Smooth muscle cell (in vitro differentiated cells): ENCODE measurements at regions not wholly inside any gene's neighbourhood (a gene's known extent, or its start where the extent isn't known, plus 50 kb on each side); places are given as distances from the start of the nearest gene placed in this dataset.

Source experiments
- DNase-seq: peaks from one replicate; lab custom pipeline; 2025; ENCODE audit not compliant: unreplicated experiment; lab: John Stamatoyannopoulos, UW
- H2AFZ ChIP-seq: fragments of 200-600 bp; sonication (generic); 2 replicates; pipeline ENCODE4 v1.6.0; 2016; ENCODE audit warnings: antibody characterized with exemption, low read depth, mild to moderate bottlenecking
- H3F3A ChIP-seq: fragments of 200-600 bp; sonication (generic); 2 replicates; pipeline ENCODE4 v1.6.0; 2017; ENCODE audit warnings: antibody characterized with exemption, low read depth
- H3K27ac ChIP-seq: fragments of 200-600 bp; sonication (generic); 2 replicates; pipeline ENCODE4 v1.5.1; 2016; ENCODE audit warnings: low read depth, mild to moderate bottlenecking
- H3K27me3 ChIP-seq: fragments of 200-600 bp; sonication (generic); 2 replicates; pipeline ENCODE4 v1.6.1; 2016; ENCODE audit warnings: low read depth, mild to moderate bottlenecking
- H3K36me3 ChIP-seq: fragments of 200-600 bp; sonication (generic); 2 replicates; pipeline ENCODE4 v1.5.1; 2016; ENCODE audit warnings: low read depth
- H3K4me1 ChIP-seq: fragments of 200-600 bp; sonication (generic); 2 replicates; pipeline ENCODE4 v1.5.1; 2016; ENCODE audit warnings: low read depth
- H3K4me2 ChIP-seq: fragments of 200-600 bp; sonication (generic); 2 replicates; pipeline ENCODE4 v1.6.0; 2016; ENCODE audit warnings: mild to moderate bottlenecking
- H3K4me3 ChIP-seq: fragments of 200-600 bp; sonication (generic); 2 replicates; pipeline ENCODE4 v1.5.1; 2016; ENCODE audit warnings: mild to moderate bottlenecking
- H3K79me2 ChIP-seq: fragments of 200-600 bp; sonication (generic); 2 replicates; pipeline ENCODE4 v1.6.0; 2016; ENCODE audit warnings: low read depth, mild to moderate bottlenecking
- H3K9ac ChIP-seq: fragments of 200-600 bp; sonication (generic); 2 replicates; pipeline ENCODE4 v1.6.0; 2016; ENCODE audit warnings: low read depth
- H3K9me3 ChIP-seq: fragments of 200-600 bp; sonication (generic); replicated peaks from 2 replicates; pipeline ENCODE4 v1.5.1; 2016; ENCODE audit warnings: low read depth
- H4K20me1 ChIP-seq: fragments of 200-600 bp; sonication (generic); 2 replicates; pipeline ENCODE4 v1.6.0; 2016; ENCODE audit warnings: low read depth
- WGBS: methylation state at CpG from one replicate; pipeline ENCODE4 v1.1.7; 2016; ENCODE audit warnings: low lambda C conversion rate; 5-methylcytosine and 5-hydroxymethylcytosine counted together
- TF ChIP-seq, protein P1 (sequence below): fragments of 200-600 bp; sonication (generic); IDR thresholded peaks from 2 replicates; pipeline ENCODE4 v1.5.1; 2017; ENCODE audit warnings: borderline replicate concordance, mild to moderate bottlenecking, antibody characterized with exemption; ENCODE audit not compliant: insufficient read depth, poor library complexity, severe bottlenecking

DNA sequence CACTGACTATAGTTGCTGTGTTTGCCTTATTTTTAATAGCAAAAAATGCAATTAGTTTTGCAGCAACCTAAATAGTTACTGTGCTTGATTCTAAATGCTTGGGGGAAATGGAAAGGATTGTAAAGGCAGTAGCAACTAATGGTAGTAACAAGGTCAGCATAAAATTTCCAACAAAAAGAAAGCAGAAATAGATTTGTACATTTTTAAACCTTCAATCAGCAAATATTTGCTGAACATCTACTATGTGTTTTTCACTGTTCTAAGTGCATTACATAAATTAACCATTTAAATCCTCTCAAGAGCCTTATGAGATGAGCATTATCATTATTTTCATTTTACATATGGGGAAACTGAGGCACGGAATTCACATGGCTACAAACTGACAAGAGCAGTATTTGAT is 308.0 kb upstream of the UBE2E3 start:
- H3K9me3 ChIP-seq = no peaks in the 10 kb centered on the region
- H3K9ac ChIP-seq = no peak overlapping the region
- H4K20me1 ChIP-seq = no peaks in the 10 kb centered on the region
- no peak for DNase-seq
- TF ChIP-seq, protein P1, sequence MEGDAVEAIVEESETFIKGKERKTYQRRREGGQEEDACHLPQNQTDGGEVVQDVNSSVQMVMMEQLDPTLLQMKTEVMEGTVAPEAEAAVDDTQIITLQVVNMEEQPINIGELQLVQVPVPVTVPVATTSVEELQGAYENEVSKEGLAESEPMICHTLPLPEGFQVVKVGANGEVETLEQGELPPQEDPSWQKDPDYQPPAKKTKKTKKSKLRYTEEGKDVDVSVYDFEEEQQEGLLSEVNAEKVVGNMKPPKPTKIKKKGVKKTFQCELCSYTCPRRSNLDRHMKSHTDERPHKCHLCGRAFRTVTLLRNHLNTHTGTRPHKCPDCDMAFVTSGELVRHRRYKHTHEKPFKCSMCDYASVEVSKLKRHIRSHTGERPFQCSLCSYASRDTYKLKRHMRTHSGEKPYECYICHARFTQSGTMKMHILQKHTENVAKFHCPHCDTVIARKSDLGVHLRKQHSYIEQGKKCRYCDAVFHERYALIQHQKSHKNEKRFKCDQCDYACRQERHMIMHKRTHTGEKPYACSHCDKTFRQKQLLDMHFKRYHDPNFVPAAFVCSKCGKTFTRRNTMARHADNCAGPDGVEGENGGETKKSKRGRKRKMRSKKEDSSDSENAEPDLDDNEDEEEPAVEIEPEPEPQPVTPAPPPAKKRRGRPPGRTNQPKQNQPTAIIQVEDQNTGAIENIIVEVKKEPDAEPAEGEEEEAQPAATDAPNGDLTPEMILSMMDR = no peak
- H3K4me1 ChIP-seq = no peaks in the 10 kb centered on the region
- H2AFZ ChIP-seq = no peak overlapping the region
- 84% methylated on average over 1 of the region's 1 CpG for WGBS
- H3F3A ChIP-seq = peaks cover 5% of the 10 kb centered on the region
- H3K4me2 ChIP-seq = no peak overlapping the region
- H3K79me2 ChIP-seq = no peaks in the 10 kb centered on the region
- no peak overlapping the region for H3K4me3 ChIP-seq
- H3K36me3 ChIP-seq = no peaks in the 10 kb centered on the region
- no peak overlapping the region for H3K27ac ChIP-seq
- H3K27me3 ChIP-seq = no peaks in the 10 kb centered on the region

DNA sequence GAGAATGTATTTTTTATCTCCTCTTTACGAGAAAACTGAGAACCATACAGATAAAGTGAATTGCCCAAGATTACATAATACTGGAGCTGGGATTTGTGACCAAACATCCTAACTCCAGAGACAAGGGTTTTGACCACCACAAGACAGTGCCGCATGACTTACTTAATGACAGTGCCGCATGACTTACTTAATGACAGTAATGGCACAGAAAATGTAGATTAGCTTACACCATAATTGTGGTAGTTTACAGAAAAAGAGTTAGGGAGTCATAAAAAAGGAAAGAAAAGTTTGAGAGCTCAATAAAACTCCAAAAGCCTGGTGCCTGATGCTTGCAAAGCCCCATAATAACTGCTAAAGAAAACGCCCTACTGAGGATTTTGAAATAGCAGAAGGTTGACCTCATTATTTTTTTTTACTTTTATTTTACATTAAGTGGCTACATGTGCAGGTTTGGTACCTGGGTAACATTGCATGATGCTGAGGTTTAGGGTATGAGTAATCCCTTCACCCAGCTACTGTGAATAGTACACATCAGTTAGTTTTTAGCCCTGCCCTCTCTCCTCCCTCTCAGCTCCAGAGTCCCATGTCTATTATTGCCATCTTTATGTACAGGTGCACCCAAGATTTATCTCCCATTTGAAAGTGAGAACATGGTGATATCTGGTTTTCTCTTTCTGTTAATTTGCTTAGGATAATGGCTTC is 310.0 kb upstream of the UBE2E3 start:
- no peak for DNase-seq
- no peak overlapping the region for H3K9ac ChIP-seq
- TF ChIP-seq, protein P1 = no peak
- H3K4me1 ChIP-seq = no peaks in the 10 kb centered on the region
- H3K9me3 ChIP-seq = no peaks in the 10 kb centered on the region
- H3K27me3 ChIP-seq = no peaks in the 10 kb centered on the region
- 16% methylated on average over 4 of the region's 4 CpGs for WGBS
- H2AFZ ChIP-seq = no peak overlapping the region
- no peaks in the 10 kb centered on the region for H3K36me3 ChIP-seq
- H3K27ac ChIP-seq = no peak overlapping the region
- H4K20me1 ChIP-seq = no peaks in the 10 kb centered on the region
- H3K4me3 ChIP-seq = no peak overlapping the region
- peak overlapping the region; percentile 41 for H3K4me2 ChIP-seq
- peaks cover 5% of the 10 kb centered on the region for H3F3A ChIP-seq
- no peaks in the 10 kb centered on the region for H3K79me2 ChIP-seq

DNA sequence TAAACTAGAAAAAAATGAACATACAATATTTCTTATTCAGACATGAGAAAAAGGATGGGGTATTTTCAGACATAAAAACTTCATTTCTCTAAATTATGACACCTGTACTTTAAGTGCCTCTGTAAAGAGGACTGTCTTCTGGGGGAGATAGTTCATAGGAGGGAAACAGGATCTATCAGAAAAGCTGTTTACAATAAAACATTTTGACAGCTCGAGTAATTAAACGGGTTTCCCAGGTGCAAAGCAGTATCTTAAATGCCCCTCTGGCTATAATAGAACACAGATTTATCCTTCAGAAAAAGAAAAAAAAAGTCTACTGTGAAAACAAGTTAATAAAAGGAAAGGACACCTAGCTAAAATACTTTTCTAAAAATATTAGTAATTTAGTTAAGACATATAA is 311.4 kb upstream of the UBE2E3 start:
- peaks cover 5% of the 10 kb centered on the region for H3F3A ChIP-seq
- H3K27me3 ChIP-seq = no peaks in the 10 kb centered on the region
- no peak overlapping the region for H3K4me2 ChIP-seq
- H3K4me1 ChIP-seq = no peaks in the 10 kb centered on the region
- no peaks in the 10 kb centered on the region for H3K9me3 ChIP-seq
- no peak overlapping the region for H2AFZ ChIP-seq
- H3K27ac ChIP-seq = no peak overlapping the region
- H3K4me3 ChIP-seq = no peak overlapping the region
- DNase-seq = no peak
- TF ChIP-seq, protein P1 = no peak
- H4K20me1 ChIP-seq = no peaks in the 10 kb centered on the region
- 75% methylated on average over 2 of the region's 2 CpGs for whole genome bisulfite sequencing
- H3K79me2 ChIP-seq = no peaks in the 10 kb centered on the region
- no peak overlapping the region for H3K9ac ChIP-seq
- no peaks in the 10 kb centered on the region for H3K36me3 ChIP-seq

DNA sequence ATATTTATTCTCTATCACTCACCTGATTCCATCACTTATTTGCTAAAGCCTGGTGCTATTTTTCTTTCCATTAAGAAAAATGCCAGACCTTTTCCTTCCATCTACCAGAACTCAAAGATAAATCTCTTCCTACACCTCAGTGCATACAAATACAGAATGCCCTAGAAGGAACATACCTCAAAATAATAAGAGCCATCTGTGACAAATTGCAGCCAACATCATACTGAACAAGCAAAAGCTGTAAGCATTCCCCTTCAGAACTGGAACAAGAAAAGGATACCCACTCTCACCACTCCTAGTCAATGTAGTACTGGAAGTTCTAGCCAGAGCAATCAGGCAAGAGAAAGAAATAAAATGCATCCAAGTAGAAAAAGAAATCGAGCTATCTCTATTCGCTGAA is 315.9 kb upstream of the UBE2E3 start:
- Histone ChIP-seq H3F3A (no peaks in the 10 kb centered on the region), H3K4me3 (no peak overlapping the region), H3K9ac (no peak overlapping the region), H2AFZ (no peak overlapping the region), H3K4me1 (no peaks in the 10 kb centered on the region), H3K79me2 (no peaks in the 10 kb centered on the region), H3K36me3 (no peaks in the 10 kb centered on the region), H4K20me1 (no peaks in the 10 kb centered on the region), H3K27ac (no peak overlapping the region), H3K9me3 (no peaks in the 10 kb centered on the region), H3K27me3 (no peaks in the 10 kb centered on the region), H3K4me2 (no peak overlapping the region)
- WGBS = 100% methylated on average over 2 of the region's 2 CpGs
- TF ChIP-seq, protein P1 = no peak
- no peak for DNase-seq
